ENCODE measurements at regions not wholly inside any gene's neighbourhood (a gene's known extent, or its start where the extent isn't known, plus 50 kb on each side); places are given as distances from the start of the nearest gene placed in this dataset.

DNA sequence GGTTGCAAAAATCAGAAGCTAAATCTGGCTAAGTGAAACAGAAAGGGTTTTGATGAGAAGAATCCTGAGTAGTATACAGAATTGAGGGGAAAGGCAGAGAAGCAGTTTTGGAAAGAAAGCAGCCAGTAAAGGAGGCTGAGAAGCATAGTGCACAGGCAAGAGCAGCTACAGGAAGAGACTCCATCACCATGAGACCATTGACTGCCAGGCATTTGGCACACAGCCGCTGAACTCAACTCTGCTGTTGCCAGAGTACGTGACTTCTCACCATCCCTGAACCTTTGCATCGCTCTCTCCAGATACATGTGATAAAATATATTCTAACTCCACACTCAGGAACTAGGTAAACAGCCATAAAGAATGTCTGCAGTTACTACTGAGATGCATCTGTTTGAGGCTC lies 128.3 kb upstream of the C1orf21 start:
- dilution Hi-C loops (cut with HindIII; ENCODE audit: low sequenced_read_pairs, unreplicated experiment) (no loop called here), intact Hi-C loops (cut with micrococcal nuclease) (no loop called here), in situ Hi-C loops (cut with MboI; ENCODE audit: low sequenced_read_pairs) (no loop called here)
- no peak overlapping the region for H2BK5ac ChIP-seq (ENCODE audit: low read depth, low read length, poor library complexity, severe bottlenecking)
- no peak overlapping the region for H3K23ac ChIP-seq (ENCODE audit: low read depth, low read length)
- H3K27me3 ChIP-seq (ENCODE audit: control insufficient read depth, insufficient read depth, low read length): peaks cover 13% of the 10 kb centered on the region
- no peak overlapping the region for H3K18ac ChIP-seq (ENCODE audit: low read depth, low read length)
- H3K9me3 ChIP-seq (ENCODE audit: control insufficient read depth, insufficient read depth, low read length): no peaks in the 10 kb centered on the region
- ATAC-seq (ENCODE audit: low read depth): no peak
- no peak for DNase-seq
- H2AK9ac ChIP-seq (replicated peaks; ENCODE audit: low read depth, low read length, poor library complexity): no peak overlapping the region
- H4K91ac ChIP-seq (ENCODE audit: insufficient read depth, low read depth, low read length): no peak overlapping the region
- no peak overlapping the region for H4K8ac ChIP-seq (ENCODE audit: low read depth in 2 of 2, low read length in 2 of 2)
- H3K27ac ChIP-seq (ENCODE audit: insufficient read depth, low read length): no peak overlapping the region
- H3K14ac ChIP-seq (replicated peaks; ENCODE audit: low read depth, low read length): no peak overlapping the region
- H2AFZ ChIP-seq (replicated peaks; ENCODE audit: low read length, poor library complexity): no peak overlapping the region
- H2AK5ac ChIP-seq (ENCODE audit: low read depth, low read length): no peak overlapping the region
- 86% methylated on average over 1 of the region's 3 CpGs; no CpG with 5 or more reads in 1 of the 2 experiments for WGBS, 2 experiments (ENCODE audit: extremely low coverage in 2 of 2, insufficient read length in 1 of 2)
- no peak overlapping the region for H3K9ac ChIP-seq (ENCODE audit: low read depth, low read length)
- H3K4me2 ChIP-seq (ENCODE audit: low read depth, low read length): no peak overlapping the region
- no peak overlapping the region for H4K5ac ChIP-seq (ENCODE audit: low read depth, low read length)
- no peak overlapping the region for H3K4ac ChIP-seq (ENCODE audit: low read depth, low read length)
- H3K36me3 ChIP-seq (ENCODE audit: control insufficient read depth, insufficient read depth, low read length): no peaks in the 10 kb centered on the region
- no peaks in the 10 kb centered on the region for H3K4me1 ChIP-seq (ENCODE audit: control insufficient read depth, insufficient read depth, low read length)
- H2BK120ac ChIP-seq (ENCODE audit: low read depth, low read length): no peak overlapping the region; the same call in 1 of the 2 replicates
- no peaks in the 10 kb centered on the region for H3K9me1 ChIP-seq (ENCODE audit: insufficient read depth, low read length)
- H2BK20ac ChIP-seq (ENCODE audit: low read depth, low read length): no peak overlapping the region
- ChIA-PET POLR2A (ENCODE audit: unreplicated experiment) (no interaction called here), CTCF (no interaction called here)
- H2BK15ac ChIP-seq (ENCODE audit: low read depth, low read length): no peak overlapping the region
- BruUV-seq (replicated peaks): no TSS peak
- no peaks in the 10 kb centered on the region for H3K79me1 ChIP-seq (ENCODE audit: low read depth in 1 of 2, low read length in 2 of 2)
- H4K20me1 ChIP-seq (ENCODE audit: insufficient read depth, low read length): no peaks in the 10 kb centered on the region
- TF ChIP-seq MAFK (IDR thresholded peaks at IDR 0.05; ENCODE audit: low read depth, low read length) (no peak), CHD1 (IDR thresholded peaks at IDR 0.05; ENCODE audit: low read depth, low read length) (no peak), BHLHE40 (IDR thresholded peaks at IDR 0.05; ENCODE audit: low read depth, low read length) (no peak), RAD21 (IDR thresholded peaks at IDR 0.05; ENCODE audit: low read length) (no peak), FOS (IDR thresholded peaks at IDR 0.05; ENCODE audit: low read depth, low read length) (no peak), RCOR1 (IDR thresholded peaks at IDR 0.05; ENCODE audit: insufficient replicate concordance, low read length) (no peak), RFX5 (IDR thresholded peaks at IDR 0.05; ENCODE audit: low read depth, low read length) (no peak), MAZ (IDR thresholded peaks at IDR 0.05; ENCODE audit: borderline replicate concordance, low read depth, low read length) (no peak), MXI1 (IDR thresholded peaks at IDR 0.05; ENCODE audit: borderline replicate concordance, low read depth, low read length) (no peak), NFE2L2 (IDR thresholded peaks at IDR 0.05; ENCODE audit: low read depth, low read length) (no peak), SMC3 (IDR thresholded peaks at IDR 0.05; ENCODE audit: low read depth, low read length) (no peak), POLR2A (IDR thresholded peaks at IDR 0.05; ENCODE audit: low read depth, low read length) (no peak), CEBPB (IDR thresholded peaks at IDR 0.05; ENCODE audit: low read depth, low read length) (no peak)
- TF ChIP-seq, protein P1, sequence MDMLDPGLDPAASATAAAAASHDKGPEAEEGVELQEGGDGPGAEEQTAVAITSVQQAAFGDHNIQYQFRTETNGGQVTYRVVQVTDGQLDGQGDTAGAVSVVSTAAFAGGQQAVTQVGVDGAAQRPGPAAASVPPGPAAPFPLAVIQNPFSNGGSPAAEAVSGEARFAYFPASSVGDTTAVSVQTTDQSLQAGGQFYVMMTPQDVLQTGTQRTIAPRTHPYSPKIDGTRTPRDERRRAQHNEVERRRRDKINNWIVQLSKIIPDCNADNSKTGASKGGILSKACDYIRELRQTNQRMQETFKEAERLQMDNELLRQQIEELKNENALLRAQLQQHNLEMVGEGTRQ (IDR thresholded peaks at IDR 0.05; ENCODE audit: low read depth, low read length): no peak
- TF ChIP-seq, protein P2, sequence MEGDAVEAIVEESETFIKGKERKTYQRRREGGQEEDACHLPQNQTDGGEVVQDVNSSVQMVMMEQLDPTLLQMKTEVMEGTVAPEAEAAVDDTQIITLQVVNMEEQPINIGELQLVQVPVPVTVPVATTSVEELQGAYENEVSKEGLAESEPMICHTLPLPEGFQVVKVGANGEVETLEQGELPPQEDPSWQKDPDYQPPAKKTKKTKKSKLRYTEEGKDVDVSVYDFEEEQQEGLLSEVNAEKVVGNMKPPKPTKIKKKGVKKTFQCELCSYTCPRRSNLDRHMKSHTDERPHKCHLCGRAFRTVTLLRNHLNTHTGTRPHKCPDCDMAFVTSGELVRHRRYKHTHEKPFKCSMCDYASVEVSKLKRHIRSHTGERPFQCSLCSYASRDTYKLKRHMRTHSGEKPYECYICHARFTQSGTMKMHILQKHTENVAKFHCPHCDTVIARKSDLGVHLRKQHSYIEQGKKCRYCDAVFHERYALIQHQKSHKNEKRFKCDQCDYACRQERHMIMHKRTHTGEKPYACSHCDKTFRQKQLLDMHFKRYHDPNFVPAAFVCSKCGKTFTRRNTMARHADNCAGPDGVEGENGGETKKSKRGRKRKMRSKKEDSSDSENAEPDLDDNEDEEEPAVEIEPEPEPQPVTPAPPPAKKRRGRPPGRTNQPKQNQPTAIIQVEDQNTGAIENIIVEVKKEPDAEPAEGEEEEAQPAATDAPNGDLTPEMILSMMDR (conservative IDR thresholded peaks at IDR 0.05; ENCODE audit: low read depth, low read length): no peak
- TF ChIP-seq, protein P3, sequence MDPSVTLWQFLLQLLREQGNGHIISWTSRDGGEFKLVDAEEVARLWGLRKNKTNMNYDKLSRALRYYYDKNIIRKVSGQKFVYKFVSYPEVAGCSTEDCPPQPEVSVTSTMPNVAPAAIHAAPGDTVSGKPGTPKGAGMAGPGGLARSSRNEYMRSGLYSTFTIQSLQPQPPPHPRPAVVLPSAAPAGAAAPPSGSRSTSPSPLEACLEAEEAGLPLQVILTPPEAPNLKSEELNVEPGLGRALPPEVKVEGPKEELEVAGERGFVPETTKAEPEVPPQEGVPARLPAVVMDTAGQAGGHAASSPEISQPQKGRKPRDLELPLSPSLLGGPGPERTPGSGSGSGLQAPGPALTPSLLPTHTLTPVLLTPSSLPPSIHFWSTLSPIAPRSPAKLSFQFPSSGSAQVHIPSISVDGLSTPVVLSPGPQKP (IDR thresholded peaks at IDR 0.05; ENCODE audit: borderline replicate concordance, low read depth, low read length): no peak
- H3K4me3 ChIP-seq (ENCODE audit: insufficient read depth, low read depth, low read length): no peak overlapping the region
- H3K56ac ChIP-seq (ENCODE audit: extremely low read depth, insufficient read depth, low read length): no peak overlapping the region
